ENCODE measurements at regions not wholly inside any gene's neighbourhood (a gene's known extent, or its start where the extent isn't known, plus 50 kb on each side); places are given as distances from the start of the nearest gene placed in this dataset.

DNA sequence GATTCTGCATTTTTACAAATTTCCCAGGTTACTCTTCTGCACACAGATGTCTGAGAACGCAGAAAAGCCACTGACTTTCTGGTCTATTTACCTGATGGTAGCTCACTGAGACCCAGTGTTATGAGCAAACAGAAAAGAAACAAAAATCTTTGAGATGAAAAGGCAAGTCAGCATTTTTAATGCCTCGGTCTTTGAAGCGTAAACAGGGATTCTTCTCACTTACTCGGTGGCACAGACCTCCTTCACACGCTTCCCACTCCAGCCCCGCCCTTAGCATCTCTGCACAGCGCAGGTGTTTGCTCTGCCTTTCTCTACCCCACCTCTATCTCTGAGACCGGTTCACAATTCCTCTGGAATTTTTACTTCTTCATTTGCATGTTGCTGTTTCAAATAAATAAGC is 195.0 kb upstream of the IRX1 start:
- TF ChIP-seq, protein P1, sequence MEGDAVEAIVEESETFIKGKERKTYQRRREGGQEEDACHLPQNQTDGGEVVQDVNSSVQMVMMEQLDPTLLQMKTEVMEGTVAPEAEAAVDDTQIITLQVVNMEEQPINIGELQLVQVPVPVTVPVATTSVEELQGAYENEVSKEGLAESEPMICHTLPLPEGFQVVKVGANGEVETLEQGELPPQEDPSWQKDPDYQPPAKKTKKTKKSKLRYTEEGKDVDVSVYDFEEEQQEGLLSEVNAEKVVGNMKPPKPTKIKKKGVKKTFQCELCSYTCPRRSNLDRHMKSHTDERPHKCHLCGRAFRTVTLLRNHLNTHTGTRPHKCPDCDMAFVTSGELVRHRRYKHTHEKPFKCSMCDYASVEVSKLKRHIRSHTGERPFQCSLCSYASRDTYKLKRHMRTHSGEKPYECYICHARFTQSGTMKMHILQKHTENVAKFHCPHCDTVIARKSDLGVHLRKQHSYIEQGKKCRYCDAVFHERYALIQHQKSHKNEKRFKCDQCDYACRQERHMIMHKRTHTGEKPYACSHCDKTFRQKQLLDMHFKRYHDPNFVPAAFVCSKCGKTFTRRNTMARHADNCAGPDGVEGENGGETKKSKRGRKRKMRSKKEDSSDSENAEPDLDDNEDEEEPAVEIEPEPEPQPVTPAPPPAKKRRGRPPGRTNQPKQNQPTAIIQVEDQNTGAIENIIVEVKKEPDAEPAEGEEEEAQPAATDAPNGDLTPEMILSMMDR (IDR thresholded peaks at IDR 0.05), result no peak
- no peak for TF ChIP-seq POLR2A (IDR thresholded peaks at IDR 0.05)

Measured in sigmoid colon (tissue), 3 donors.